Fibroblast of peridontal ligament (primary cell): ENCODE measurements at regions not wholly inside any gene's neighbourhood (a gene's known extent, or its start where the extent isn't known, plus 50 kb on each side); places are given as distances from the start of the nearest gene placed in this dataset.

ENCODE experiments used
- DNase-seq: peaks from one replicate; pipeline ENCODE4 v3.0.0-alpha.2; 2010; ENCODE audit errors: extremely low read depth

GRCh38 chr20:7622399-7622961 lies 317.8 kb downstream of the HAO1 start:
- no peak for DNase-seq

DNA sequence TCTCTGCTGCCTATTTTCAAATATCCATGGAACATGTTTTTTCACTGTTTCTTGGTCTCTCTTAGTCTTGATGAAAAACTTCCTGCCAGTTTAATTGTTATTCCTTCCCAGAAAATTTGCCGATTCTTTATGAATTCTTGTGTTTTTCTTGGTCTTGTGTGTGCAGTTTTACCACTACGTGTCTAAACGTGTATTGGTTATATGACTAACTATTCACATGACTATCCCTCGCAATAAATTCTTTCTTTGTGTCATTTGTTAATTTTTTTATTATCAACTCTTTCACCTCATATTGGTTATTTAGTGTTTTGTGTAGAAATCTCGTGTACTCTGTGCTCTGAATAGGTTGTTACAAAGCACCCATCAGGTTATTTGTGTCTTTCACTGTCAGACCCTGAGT lies 315.4 kb downstream of the HAO1 start:
- DNase-seq: no peak

DNA sequence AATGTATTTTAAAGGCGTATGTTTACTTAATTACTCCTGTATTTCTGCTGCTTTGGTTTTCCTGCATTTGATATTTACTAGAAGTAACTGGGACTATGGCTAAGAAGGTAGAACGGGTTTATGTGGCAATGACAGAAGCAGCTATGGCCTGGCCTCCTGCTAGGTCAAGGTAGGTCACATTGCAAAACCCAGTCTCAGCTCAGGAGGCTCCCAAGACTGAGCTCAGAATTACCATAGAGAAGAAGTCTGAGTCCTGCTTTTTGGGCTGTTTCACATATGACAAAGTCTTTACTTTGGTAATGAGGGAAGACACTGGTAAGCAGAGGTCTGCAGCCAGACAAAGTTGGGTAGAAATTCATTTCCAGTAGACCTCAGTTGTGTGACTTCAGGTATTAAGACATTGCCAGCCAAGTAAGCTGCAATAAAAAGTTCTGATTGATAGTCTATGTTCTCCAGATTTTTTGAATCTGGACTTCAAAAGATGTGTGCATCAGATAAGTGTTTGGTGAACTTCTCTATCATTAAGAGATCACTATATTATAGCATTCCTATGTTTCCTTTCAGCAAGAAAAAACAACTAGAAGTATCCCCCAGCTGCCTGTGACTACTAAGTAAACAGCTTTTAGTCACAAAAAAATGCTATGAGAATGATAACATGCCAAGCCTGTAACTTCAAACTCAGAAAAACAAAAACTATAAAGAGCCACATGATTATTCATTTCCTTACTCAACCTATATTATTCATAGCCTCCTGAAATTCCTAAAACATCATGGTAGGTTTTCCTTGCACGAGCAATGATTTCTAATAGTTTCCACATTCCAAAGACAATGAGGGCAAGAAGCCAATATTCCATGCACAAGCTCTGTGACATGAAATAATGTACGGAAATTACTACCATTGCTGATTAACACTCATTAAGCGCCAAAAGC lies 312.3 kb downstream of the HAO1 start:
- peak; percentile 39 for DNase-seq

GRCh38 chr20:7629880-7630279 lies 310.4 kb downstream of the HAO1 start:
- no peak for DNase-seq

GRCh38 chr20:7637184-7637583 lies 303.1 kb downstream of the HAO1 start:
- no peak for DNase-seq

DNA sequence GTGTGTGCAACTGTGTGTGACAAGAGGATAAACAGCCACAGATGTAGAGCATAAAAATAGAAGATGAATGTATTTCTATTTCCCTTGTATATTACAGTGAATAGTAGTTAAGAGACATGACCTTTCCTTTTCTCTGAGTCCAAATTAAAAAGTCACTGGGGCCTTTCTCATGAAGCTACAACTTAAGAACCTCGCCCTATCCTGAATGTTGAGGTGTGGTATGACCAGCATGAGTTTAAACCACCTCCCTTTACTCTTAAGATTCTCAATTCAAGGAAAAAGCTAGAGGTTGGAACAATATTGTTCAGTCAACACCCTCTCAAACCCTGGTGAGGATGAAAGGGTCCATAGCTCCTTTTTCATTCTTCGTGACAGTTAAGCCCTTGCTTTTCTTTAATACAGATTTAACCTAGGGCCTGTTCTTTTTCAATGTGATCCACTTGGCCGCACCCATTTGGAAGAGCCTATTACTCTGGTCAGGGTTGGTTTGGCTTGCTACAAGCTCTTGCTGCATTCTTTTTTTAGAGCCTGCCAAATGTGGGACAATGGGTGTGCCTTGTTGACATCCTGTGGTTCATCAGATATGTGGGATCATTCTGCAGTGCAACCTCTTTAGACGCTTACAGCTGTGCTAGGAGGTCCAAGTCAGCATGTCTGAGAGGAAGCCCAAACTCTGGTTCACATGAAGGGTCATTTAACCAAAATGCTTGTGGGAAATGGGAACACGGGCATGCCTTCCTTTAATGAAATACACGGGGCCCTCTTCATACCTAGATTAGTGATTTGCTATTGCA lies 290.0 kb downstream of the HAO1 start:
- peak; percentile 100 for DNase-seq

DNA sequence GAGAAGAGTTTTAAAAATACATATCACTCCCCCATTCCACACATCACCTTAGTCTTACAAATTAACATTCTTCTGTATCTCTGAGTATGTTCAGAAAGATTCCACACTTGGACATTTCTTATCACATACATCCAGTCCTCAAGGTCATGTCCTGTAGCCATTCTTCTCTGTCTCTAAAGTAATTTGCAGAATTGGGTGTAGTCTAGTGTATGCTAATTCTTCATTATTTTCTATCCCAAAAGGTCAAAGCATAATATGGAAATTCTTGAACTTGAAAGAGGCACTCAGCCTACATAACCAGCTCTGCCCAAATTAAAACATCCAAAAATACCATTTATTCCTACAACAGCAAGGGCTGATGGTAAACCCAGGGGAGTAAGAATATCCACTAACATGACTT lies 286.0 kb downstream of the HAO1 start:
- DNase-seq: no peak

DNA sequence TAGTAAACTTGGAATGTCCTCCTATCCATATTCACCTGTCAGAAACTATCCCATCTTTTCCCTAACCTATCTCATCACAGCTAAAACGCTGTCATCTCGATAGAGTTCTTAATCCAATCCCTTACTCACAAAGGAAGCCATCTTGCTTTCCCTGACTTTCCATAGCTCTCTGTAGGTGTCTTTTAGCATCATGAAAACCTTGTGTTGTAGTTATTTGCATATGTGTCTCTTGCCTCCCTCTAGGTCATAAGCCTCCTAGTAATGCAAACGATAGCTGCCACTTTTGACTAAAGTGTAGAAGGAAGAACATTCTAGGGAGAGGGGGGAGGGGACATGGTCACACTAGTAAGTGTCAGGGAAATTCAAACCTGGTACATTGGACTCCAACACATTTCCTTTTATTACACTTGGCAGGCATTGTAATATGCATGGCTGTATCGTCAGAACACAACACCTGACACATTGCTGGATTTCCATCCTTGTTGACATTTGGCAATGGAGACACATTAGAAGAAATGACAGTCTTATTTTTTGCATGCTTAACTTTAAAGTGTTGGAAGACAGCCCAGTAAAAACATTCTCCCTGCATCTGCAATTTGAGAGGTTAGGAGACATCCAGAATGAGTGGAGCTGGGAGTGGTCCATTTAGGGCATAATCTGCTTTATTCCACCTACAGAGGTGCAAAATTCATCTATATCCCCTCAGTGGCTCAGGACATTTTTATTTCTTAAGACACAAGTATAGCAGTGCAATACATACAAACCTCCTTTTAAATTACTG lies 283.4 kb downstream of the HAO1 start:
- DNase-seq: no peak

- DNase-seq: no peak
These were observed 282.7 kb downstream of the HAO1 start for GRCh38 chr20:7657569-7657968.

GRCh38 chr20:7660165-7660564 lies 280.1 kb downstream of the HAO1 start:
- DNase-seq: no peak

DNA sequence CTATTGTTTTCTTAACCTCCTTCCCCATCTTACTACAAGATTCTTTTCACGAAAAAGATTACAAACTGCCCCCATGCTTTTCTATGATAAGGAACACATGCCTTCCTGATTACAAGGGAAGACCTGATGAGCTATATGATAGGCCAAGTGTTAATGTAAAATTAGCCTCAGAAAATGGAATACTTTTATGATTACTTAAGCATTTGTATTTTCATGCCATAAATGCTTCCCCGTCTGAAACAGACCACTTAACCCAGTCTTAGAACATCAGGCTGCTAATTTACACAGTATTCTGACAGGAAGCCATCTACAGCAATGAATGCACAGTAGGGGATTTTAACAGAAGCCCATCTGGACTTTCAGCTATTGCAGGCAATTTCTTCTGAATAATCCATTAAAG lies 274.9 kb downstream of the HAO1 start:
- no peak for DNase-seq

DNA sequence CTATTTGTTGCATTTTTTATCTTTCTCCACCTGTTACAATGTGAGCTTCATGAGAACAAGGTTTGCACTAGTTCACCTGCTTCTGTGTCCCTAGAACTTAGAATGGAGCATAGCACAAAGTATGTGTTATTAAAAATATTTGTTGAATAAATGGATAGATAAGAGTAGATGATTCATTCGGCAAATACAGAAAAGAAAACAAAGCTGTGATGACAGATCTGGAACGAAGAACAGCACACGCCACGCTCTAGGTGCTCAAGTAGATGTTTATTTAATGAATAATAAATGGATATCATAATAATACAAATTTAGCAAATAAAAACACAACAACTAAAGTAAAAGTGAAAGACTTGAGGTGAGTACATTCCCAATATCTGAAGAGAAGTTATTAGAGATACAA lies 273.1 kb downstream of the HAO1 start:
- DNase-seq: no peak

- DNase-seq: peak; percentile 58
These were observed 267.7 kb downstream of the HAO1 start for GRCh38 chr20:7672571-7672970.

- DNase-seq: peak; percentile 99
These were observed 266.4 kb downstream of the HAO1 start for GRCh38 chr20:7673841-7674240.

DNA sequence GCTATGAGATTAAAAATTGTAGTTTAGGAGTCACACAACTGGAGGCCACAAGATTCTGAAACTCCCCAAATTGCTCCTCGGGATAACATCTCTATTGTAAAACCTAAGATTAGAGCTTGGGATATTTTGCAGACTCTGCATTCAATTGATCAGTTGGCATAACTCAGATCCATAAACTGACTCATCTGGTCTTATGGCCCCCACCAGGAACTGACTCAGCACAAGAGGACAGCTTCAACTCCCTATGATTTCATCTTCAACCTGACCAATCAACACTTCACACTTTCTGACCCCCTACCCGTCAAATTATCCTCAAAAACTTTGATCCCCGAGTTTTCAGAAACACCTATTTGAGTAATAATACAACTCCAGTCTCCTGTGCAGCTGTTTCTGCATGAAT lies 257.3 kb downstream of the HAO1 start:
- DNase-seq: no peak

- no peak for DNase-seq
These were observed 253.2 kb downstream of the HAO1 start for GRCh38 chr20:7687065-7687464.

- DNase-seq: no peak
These were observed 251.1 kb downstream of the HAO1 start for GRCh38 chr20:7689151-7689550.

- no peak for DNase-seq
These were observed 248.5 kb downstream of the HAO1 start for GRCh38 chr20:7691647-7692269.

GRCh38 chr20:7692478-7692877 lies 247.8 kb downstream of the HAO1 start:
- DNase-seq: no peak

- peak; percentile 96 for DNase-seq
These were observed 246.5 kb downstream of the HAO1 start for GRCh38 chr20:7693761-7694160.

- peak; percentile 39 for DNase-seq
These were observed 245.2 kb downstream of the HAO1 start for GRCh38 chr20:7695051-7695495.
